ENCODE measurements at regions not wholly inside any gene's neighbourhood (a gene's known extent, or its start where the extent isn't known, plus 50 kb on each side); places are given as distances from the start of the nearest gene placed in this dataset.

GRCh38 chr14:86766469-86766868, 1226.5 kb downstream of the GALC start:
- TF ChIP-seq POLR2A (IDR thresholded peaks at IDR 0.05) = no peak
- no peak for TF ChIP-seq CTCF (IDR thresholded peaks at IDR 0.05)

Data from breast epithelium (tissue), 3 donors.